WTC11 (cell line): ENCODE measurements at regions not wholly inside any gene's neighbourhood (a gene's known extent, or its start where the extent isn't known, plus 50 kb on each side); places are given as distances from the start of the nearest gene placed in this dataset.

ENCODE experiments used
- ELF4 ChIP-seq: sonication (generic); formaldehyde crosslinking; IDR thresholded peaks from 2 replicates; pipeline ENCODE4 v1.8.1; 2022; ENCODE audit warnings: low read depth, mild to moderate bottlenecking, moderate library complexity, missing genetic modification reagents
- SMAD3 ChIP-seq: sonication (generic); formaldehyde crosslinking; IDR thresholded peaks from 2 replicates; pipeline ENCODE4 v1.8.0; 2022; ENCODE audit warnings: missing genetic modification reagents, mild to moderate bottlenecking, borderline replicate concordance
- ZNF121 ChIP-seq: sonication (generic); formaldehyde crosslinking; IDR thresholded peaks from 2 replicates; pipeline ENCODE4 v1.8.0; 2023; ENCODE audit warnings: missing genetic modification reagents
- TF ChIP-seq, protein P1 (sequence below): sonication (generic); formaldehyde crosslinking; IDR thresholded peaks from 2 replicates; pipeline ENCODE4 v1.8.0; 2023; ENCODE audit warnings: missing genetic modification reagents
- TF ChIP-seq, protein P2 (sequence below): fragments of 200-600 bp; IDR thresholded peaks from 2 replicates; pipeline ENCODE4 v1.8.0; 2022; ENCODE audit warnings: antibody characterized with exemption
- TF ChIP-seq, protein P3 (sequence below): sonication (generic); formaldehyde crosslinking; IDR thresholded peaks from 2 replicates; pipeline ENCODE4 v1.8.1; 2022; ENCODE audit warnings: mild to moderate bottlenecking, moderate library complexity, missing genetic modification reagents

DNA sequence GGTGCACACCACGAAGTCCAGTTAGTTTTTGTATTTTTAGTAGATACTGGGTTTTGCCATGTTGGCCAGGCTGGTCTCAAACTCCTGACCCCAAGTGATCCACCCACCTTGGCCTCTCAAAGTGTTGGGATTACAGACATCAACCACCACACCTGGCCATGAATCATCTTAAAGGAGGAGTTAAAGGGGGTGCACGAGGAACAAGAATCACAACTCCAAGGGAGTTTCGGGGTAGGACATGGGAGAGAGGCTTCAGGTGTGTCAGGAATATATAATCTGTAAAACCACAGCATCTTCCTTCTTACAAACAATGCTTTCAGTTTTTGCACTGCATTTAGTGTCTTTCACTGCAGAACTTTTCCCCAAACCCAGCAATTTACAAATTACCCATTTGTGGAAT is 137.4 kb upstream of the SGK1 start:
- TF ChIP-seq ZNF121 (CRISPR knock-in tag) (no peak), SMAD3 (CRISPR knock-in tag) (no peak), ELF4 (CRISPR knock-in tag) (no peak)
- TF ChIP-seq, protein P1, sequence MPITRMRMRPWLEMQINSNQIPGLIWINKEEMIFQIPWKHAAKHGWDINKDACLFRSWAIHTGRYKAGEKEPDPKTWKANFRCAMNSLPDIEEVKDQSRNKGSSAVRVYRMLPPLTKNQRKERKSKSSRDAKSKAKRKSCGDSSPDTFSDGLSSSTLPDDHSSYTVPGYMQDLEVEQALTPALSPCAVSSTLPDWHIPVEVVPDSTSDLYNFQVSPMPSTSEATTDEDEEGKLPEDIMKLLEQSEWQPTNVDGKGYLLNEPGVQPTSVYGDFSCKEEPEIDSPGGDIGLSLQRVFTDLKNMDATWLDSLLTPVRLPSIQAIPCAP (CRISPR knock-in tag) = no peak
- TF ChIP-seq, protein P2, sequence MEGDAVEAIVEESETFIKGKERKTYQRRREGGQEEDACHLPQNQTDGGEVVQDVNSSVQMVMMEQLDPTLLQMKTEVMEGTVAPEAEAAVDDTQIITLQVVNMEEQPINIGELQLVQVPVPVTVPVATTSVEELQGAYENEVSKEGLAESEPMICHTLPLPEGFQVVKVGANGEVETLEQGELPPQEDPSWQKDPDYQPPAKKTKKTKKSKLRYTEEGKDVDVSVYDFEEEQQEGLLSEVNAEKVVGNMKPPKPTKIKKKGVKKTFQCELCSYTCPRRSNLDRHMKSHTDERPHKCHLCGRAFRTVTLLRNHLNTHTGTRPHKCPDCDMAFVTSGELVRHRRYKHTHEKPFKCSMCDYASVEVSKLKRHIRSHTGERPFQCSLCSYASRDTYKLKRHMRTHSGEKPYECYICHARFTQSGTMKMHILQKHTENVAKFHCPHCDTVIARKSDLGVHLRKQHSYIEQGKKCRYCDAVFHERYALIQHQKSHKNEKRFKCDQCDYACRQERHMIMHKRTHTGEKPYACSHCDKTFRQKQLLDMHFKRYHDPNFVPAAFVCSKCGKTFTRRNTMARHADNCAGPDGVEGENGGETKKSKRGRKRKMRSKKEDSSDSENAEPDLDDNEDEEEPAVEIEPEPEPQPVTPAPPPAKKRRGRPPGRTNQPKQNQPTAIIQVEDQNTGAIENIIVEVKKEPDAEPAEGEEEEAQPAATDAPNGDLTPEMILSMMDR = no peak
- TF ChIP-seq, protein P3, sequence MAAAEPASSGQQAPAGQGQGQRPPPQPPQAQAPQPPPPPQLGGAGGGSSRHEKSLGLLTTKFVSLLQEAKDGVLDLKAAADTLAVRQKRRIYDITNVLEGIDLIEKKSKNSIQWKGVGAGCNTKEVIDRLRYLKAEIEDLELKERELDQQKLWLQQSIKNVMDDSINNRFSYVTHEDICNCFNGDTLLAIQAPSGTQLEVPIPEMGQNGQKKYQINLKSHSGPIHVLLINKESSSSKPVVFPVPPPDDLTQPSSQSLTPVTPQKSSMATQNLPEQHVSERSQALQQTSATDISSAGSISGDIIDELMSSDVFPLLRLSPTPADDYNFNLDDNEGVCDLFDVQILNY (CRISPR knock-in tag) = no peak
